Coronary artery (tissue), 2 donors: ENCODE measurements at regions not wholly inside any gene's neighbourhood (a gene's known extent, or its start where the extent isn't known, plus 50 kb on each side); places are given as distances from the start of the nearest gene placed in this dataset.

Source experiments
- DNase-seq: peaks from one replicate; pipeline ENCODE4 v3.0.0-alpha.2; 2017; ENCODE audit warnings: low spot score
- H3K27ac ChIP-seq, 2 donors: fragments of 200-600 bp; sonication (generic); one replicate each; pipeline ENCODE4 v1.5.1; 2016 to 2019
- H3K4me3 ChIP-seq: fragments of 200-600 bp; sonication (generic); 2 replicates; pipeline ENCODE4 v1.5.1; 2016; ENCODE audit warnings: mild to moderate bottlenecking, moderate library complexity
- TF ChIP-seq, protein P1 (sequence below): fragments of 200-600 bp; sonication (generic); IDR thresholded peaks from one replicate; pipeline ENCODE4 v1.5.1; 2019; ENCODE audit warnings: antibody characterized with exemption

DNA sequence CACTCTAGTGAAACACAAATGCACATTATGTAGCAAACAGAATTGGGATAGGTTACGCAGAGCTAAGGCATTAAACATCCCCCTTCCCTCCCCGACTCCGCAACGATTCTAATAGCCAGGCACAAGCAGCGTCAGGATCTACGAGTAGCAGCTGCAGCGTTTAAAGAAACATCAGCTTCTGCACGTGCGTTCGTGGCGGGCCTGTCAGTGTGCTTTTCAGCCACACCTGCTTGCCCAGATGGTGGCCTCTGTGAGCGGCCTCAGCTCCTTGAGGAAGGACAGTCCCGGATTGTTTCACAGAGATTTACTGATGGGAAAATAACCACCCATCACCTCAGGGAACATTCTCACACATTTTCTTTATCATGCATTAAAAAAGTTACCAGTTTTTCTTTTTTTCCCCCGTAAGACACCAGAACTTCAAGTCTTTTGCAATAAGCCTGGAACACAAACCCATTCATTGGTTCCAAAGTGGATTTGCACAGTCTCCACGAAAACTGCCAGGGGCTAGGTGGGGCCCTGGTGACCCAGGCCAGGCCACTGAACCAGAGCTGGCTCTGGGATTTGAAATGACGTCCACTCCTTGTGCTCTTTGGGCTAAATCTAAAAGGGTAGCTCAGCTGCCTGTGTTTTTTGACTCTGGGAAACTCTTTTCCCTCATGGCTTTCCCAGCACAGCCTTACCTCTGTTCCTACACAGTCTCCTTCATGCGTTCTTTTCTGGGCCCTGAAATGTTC lies 325.5 kb downstream of the KCNRG start:
- DNase-seq = no peak
- no peak overlapping the region for H3K27ac ChIP-seq
- no peak overlapping the region for H3K4me3 ChIP-seq
- TF ChIP-seq, protein P1, sequence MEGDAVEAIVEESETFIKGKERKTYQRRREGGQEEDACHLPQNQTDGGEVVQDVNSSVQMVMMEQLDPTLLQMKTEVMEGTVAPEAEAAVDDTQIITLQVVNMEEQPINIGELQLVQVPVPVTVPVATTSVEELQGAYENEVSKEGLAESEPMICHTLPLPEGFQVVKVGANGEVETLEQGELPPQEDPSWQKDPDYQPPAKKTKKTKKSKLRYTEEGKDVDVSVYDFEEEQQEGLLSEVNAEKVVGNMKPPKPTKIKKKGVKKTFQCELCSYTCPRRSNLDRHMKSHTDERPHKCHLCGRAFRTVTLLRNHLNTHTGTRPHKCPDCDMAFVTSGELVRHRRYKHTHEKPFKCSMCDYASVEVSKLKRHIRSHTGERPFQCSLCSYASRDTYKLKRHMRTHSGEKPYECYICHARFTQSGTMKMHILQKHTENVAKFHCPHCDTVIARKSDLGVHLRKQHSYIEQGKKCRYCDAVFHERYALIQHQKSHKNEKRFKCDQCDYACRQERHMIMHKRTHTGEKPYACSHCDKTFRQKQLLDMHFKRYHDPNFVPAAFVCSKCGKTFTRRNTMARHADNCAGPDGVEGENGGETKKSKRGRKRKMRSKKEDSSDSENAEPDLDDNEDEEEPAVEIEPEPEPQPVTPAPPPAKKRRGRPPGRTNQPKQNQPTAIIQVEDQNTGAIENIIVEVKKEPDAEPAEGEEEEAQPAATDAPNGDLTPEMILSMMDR = no peak

DNA sequence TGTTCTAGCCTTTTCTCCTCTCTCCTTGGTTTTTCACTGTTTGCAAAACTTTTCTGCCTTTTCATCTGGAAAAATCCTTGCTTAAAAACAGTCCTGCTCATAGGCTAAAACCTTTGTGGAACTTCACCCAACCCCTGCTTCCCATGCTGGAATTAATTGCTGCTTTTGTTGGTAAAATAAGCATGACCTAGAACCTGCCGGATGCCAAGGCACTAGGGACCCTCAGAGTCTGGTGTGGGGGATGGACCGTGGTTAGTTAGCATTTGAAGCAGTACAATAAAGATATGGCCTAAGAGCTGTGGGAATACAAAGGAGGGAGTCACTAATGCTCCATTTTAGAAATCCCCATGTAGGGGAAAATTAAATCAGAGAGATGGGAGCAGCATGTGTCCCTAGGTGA lies 326.3 kb downstream of the KCNRG start:
- Histone ChIP-seq H3K4me3 (no peak overlapping the region), H3K27ac (no peak overlapping the region)
- TF ChIP-seq, protein P1 = no peak
- no peak for DNase-seq

DNA sequence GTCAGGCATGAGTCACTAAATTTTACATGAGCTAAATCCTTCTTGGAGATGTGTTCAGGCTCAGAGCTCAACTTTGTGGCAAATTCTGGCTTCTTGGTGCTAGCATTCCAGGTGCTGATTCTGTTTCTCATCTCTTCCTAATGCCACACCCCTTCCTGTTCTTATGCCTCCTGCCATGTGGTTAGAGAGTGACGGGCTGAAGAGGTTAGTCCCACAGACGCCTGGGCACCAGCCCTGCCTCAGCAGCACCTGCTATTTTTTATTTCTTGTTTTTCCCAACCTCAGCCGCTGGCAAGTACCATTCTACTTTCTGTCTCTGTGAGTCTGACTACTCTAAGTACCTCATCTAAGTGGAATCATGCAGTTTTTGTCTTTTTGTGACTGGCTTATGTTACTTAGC lies 329.5 kb downstream of the KCNRG start:
- H3K4me3 ChIP-seq = no peak overlapping the region
- TF ChIP-seq, protein P1 = no peak
- H3K27ac ChIP-seq = no peak overlapping the region
- DNase-seq = no peak

DNA sequence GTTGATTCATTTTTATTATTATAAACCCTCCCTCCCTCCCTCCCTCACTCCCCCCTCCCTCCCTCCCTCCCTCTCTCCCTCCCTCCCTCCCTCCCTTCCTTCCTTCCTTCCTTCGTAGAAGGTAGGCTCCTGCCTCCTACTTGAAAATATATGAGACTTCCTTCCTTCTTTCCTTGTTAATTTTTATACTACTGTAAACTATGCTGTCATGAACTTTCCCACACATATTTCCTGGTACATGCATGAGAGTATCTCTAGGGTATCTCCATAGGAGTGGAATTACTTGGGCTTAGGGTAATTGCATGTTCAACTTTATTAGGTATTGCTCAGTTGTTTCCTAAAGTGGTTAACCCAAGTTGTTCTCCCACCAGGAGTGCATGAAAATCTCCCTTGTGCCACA lies 330.6 kb downstream of the KCNRG start:
- TF ChIP-seq, protein P1 = no peak
- no peak overlapping the region for H3K27ac ChIP-seq
- H3K4me3 ChIP-seq = no peak overlapping the region
- no peak for DNase-seq

DNA sequence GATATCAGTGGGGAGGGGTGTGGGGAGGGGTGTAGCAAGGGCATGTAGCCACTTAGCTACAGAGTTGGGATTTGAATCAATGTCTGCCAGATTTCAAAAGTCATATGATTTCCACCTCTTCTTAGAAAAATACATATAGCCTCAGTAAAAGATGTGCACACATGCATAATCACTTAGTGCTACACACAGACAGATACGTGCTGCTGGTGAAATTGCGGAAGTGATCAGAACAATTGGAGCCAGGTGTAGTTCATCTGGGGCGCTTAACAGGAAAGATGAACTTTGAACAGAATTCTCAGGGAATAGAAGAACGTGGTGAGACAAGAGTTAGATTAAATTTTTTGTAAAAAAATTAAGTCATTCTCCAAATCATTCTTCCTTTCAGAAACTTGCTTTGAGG lies 333.1 kb downstream of the KCNRG start:
- Histone ChIP-seq H3K27ac (no peak overlapping the region), H3K4me3 (no peak overlapping the region)
- TF ChIP-seq, protein P1 = no peak
- no peak for DNase-seq

DNA sequence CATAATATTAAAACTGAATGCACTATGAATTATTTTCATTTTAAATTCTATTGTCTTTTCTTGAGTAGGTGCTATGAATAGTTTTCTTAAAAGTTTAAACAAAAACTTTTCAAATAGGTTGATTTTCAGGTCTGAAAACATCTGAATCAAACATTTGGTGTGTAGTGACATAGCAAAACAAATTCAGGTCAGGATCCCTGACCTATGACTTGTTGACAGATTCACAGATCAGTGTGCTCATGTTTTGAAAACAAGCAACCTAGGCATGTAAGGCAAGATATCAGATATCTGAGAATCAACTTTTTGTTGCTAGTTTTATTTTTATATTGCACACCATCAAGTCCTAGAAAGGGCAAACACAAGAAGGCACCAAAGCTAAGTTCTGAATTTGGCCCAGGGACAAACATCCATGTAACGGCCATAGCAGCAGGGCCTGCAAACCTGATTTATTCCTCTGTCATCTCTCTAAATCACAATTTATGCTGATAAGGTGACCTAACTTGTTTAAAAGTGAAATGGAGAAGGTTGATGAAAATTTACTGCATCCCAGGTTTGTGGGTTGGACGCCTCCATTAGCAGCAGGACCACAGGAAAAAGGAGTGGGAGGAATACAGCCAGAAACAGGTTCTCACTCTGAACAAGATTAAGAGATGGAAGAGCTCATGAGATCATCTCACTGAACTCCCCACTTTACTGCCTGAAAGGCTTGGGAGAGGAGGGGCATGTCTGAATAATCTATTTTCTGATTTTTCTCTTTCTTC lies 337.7 kb downstream of the KCNRG start:
- TF ChIP-seq, protein P1 = no peak
- no peak for DNase-seq
- Histone ChIP-seq H3K27ac (no peak overlapping the region), H3K4me3 (no peak overlapping the region)
